ENCODE measurements at regions not wholly inside any gene's neighbourhood (a gene's known extent, or its start where the extent isn't known, plus 50 kb on each side); places are given as distances from the start of the nearest gene placed in this dataset.

GRCh38 chr20:51309128-51309527, 233.4 kb downstream of the NFATC2 start (continued):
- TF ChIP-seq ZBTB40 (IDR thresholded peaks at IDR 0.05) (peak; percentile 88), ZBTB40 (CRISPR knock-in tag; IDR thresholded peaks at IDR 0.05) (peak; percentile 74)

Measured in K562 (cell line).